ENCODE measurements at regions not wholly inside any gene's neighbourhood (a gene's known extent, or its start where the extent isn't known, plus 50 kb on each side); places are given as distances from the start of the nearest gene placed in this dataset.

GRCh38 chr14:98931911-98932310, 340.1 kb downstream of the BCL11B start:
- CTCF ChIA-PET: no interaction called here
- POLR2A ChIA-PET: no interaction called here
- Histone ChIP-seq H3K9me3 (no peaks in the 10 kb centered on the region), H3K9ac (no peak overlapping the region), H2AFZ (ENCODE audit: low read depth) (no peak overlapping the region), H3K9me2 (no peaks in the 10 kb centered on the region), H3K27ac (ENCODE audit: low read depth in 2 of 2, low read length in 1 of 2) (no peak overlapping the region), H3F3A (replicated peaks; ENCODE audit: insufficient read depth) (no peaks in the 10 kb centered on the region), H3K79me2 (ENCODE audit: insufficient read depth) (no peaks in the 10 kb centered on the region), H3K36me3 (replicated peaks in 1 of 2; ENCODE audit: control insufficient read depth in 1 of 2, insufficient read depth in 2 of 2, low read length in 1 of 2) (no peaks in the 10 kb centered on the region), H3K27me3 (ENCODE audit: insufficient read depth) (no peaks in the 10 kb centered on the region; the same call in 1 of the 2 replicates), H3K4me3 (ENCODE audit: low read depth in 2 of 2, low read length in 1 of 2) (no peak overlapping the region), H3K4me2 (no peak overlapping the region), H4K20me1 (ENCODE audit: insufficient read depth) (no peaks in the 10 kb centered on the region), H3K4me1 (ENCODE audit: control insufficient read depth in 1 of 2, insufficient read depth in 2 of 2, low read depth in 1 of 2, low read length in 1 of 2) (no peaks in the 10 kb centered on the region)
- TF ChIP-seq, protein P1, sequence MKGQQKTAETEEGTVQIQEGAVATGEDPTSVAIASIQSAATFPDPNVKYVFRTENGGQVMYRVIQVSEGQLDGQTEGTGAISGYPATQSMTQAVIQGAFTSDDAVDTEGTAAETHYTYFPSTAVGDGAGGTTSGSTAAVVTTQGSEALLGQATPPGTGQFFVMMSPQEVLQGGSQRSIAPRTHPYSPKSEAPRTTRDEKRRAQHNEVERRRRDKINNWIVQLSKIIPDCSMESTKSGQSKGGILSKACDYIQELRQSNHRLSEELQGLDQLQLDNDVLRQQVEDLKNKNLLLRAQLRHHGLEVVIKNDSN (IDR thresholded peaks at IDR 0.05; ENCODE audit: borderline replicate concordance, low read depth): no peak
- TF ChIP-seq NRF1 (IDR thresholded peaks at IDR 0.05; ENCODE audit: low read depth, low read length) (no peak), ELF1 (IDR thresholded peaks at IDR 0.05) (no peak), RFX5 (IDR thresholded peaks at IDR 0.05; ENCODE audit: low read length) (no peak), MXI1 (IDR thresholded peaks at IDR 0.05; ENCODE audit: low read depth, low read length) (no peak), RXRA (IDR thresholded peaks at IDR 0.05; ENCODE audit: borderline replicate concordance, low read depth) (no peak), RAD21 (IDR thresholded peaks at IDR 0.05; ENCODE audit: low read length) (no peak), GATA2 (CRISPR knock-in tag; IDR thresholded peaks at IDR 0.05) (no peak), YY1 (IDR thresholded peaks at IDR 0.05; ENCODE audit: low read depth) (no peak), JUND (IDR thresholded peaks at IDR 0.05) (no peak), POLR2AphosphoS5 (IDR thresholded peaks at IDR 0.05; ENCODE audit: low read depth, low read length) (no peak), FOSL2 (IDR thresholded peaks at IDR 0.05; ENCODE audit: borderline replicate concordance, low read depth) (no peak), SIN3A (IDR thresholded peaks at IDR 0.05; ENCODE audit: borderline replicate concordance, low read depth, low read length) (no peak)
- TF ChIP-seq, protein P2, sequence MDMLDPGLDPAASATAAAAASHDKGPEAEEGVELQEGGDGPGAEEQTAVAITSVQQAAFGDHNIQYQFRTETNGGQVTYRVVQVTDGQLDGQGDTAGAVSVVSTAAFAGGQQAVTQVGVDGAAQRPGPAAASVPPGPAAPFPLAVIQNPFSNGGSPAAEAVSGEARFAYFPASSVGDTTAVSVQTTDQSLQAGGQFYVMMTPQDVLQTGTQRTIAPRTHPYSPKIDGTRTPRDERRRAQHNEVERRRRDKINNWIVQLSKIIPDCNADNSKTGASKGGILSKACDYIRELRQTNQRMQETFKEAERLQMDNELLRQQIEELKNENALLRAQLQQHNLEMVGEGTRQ (IDR thresholded peaks at IDR 0.05; ENCODE audit: borderline replicate concordance, low read depth, low read length): no peak
- TF ChIP-seq, protein P3, sequence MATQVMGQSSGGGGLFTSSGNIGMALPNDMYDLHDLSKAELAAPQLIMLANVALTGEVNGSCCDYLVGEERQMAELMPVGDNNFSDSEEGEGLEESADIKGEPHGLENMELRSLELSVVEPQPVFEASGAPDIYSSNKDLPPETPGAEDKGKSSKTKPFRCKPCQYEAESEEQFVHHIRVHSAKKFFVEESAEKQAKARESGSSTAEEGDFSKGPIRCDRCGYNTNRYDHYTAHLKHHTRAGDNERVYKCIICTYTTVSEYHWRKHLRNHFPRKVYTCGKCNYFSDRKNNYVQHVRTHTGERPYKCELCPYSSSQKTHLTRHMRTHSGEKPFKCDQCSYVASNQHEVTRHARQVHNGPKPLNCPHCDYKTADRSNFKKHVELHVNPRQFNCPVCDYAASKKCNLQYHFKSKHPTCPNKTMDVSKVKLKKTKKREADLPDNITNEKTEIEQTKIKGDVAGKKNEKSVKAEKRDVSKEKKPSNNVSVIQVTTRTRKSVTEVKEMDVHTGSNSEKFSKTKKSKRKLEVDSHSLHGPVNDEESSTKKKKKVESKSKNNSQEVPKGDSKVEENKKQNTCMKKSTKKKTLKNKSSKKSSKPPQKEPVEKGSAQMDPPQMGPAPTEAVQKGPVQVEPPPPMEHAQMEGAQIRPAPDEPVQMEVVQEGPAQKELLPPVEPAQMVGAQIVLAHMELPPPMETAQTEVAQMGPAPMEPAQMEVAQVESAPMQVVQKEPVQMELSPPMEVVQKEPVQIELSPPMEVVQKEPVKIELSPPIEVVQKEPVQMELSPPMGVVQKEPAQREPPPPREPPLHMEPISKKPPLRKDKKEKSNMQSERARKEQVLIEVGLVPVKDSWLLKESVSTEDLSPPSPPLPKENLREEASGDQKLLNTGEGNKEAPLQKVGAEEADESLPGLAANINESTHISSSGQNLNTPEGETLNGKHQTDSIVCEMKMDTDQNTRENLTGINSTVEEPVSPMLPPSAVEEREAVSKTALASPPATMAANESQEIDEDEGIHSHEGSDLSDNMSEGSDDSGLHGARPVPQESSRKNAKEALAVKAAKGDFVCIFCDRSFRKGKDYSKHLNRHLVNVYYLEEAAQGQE (IDR thresholded peaks at IDR 0.05; ENCODE audit: low read depth, low read length): no peak
- no peak for DNase-seq
- 2% methylated on average over 6 of the region's 8 CpGs for WGBS (ENCODE audit: low lambda C conversion rate)

All from SK-N-SH (cell line).